CD4-positive, alpha-beta T cell treated with Interleukin-12 subunit alpha and Interleukin-12 subunit beta, for 1 hour (primary cell): ENCODE measurements at regions not wholly inside any gene's neighbourhood (a gene's known extent, or its start where the extent isn't known, plus 50 kb on each side); places are given as distances from the start of the nearest gene placed in this dataset.
A peak's percentile ranks its signal among the peaks of the same experiment; 100 is the strongest.
"Not testable (repeated sequence)": the region's sequence is repeated elsewhere in the genome, so short reads cannot be mapped to it uniquely, and the experiment has no call there.

Source experiments
- DNase-seq: peaks from one replicate; pipeline ENCODE4 v3.0.0-alpha.2; 2020

DNA sequence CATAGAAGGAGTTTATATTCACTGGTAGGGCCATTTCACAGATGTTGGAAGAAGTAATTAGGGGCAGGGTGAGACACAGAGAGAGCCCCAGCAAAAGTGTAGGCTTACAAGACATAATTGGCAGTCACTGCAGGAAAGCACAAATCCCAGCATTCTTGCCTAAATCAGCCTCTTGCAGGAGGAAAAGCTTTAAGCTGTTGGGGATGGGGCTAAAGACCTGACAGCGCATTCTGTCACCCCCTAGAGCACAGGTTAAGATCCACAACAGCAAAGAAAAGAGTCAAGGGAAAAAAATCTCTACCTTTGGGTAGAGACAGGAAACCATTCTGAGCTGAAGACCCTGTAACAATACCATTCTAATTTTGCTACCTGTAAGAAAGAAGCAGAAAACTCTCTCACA, 409.0 kb downstream of the DAD1 start:
- no peak for DNase-seq

DNA sequence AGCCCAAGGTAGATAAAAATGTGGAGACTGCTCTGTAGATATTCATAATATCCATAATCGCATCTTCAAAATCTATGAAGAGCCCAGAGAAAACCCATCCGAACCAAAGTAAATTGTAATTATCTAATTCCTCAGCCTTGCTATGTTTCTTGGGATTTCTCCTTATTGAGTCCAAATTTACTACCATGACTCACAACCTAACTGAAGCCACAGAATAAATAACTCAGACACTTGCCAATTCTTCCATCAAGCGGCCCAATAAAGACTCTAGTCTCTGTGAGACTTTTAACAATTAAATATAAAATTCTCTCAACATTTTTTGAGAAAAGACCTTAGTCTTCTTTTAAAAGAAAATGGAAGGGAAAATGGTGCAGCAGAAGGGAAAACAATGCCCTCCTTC, 409.8 kb downstream of the DAD1 start:
- DNase-seq: no peak

DNA sequence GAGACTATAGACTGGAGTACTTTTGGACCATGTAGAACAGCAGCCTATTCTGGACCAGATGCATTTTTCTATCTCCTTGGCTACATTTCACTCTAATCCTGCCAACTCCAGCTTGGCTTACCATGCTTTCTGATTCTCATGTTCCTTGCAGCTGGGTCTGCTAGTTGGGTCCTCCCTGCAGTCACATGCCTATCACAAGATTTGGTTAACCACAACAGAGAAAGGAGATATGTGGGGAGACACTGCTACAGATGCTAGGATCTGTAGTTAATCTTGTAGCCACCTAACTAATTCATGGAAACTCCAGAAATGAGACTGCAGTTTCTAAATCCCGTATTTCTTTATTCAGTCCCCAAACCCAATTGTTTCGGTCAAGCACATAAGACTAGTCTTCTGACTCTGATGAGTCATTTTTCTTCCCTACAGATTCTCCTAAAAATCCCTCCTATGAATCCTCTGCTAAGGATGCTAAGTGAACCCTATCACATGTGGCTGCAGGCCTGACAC, 410.6 kb downstream of the DAD1 start:
- peak; percentile 8 for DNase-seq

DNA sequence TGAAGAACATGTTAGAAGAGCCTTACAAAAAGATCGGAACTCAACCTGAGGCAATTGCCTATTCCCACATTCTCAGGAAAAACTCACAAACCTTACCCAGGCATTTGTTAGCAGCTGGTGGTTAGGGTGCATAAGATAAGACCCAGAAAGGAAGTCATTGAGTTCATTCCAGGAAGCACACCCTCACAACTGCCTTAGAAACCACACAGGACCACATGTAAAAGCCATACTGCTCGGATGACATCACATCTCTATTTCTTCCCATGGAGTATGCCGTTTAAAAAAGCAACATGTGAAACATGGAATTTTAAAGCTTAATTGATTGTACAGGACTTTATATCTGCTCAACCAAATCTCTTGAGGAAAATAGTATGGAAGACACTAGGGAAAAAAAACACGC, 411.2 kb downstream of the DAD1 start:
- DNase-seq: peak; percentile 15

GRCh38 chr14:22176957-22177356, 412.1 kb downstream of the DAD1 start:
- DNase-seq: no peak

DNA sequence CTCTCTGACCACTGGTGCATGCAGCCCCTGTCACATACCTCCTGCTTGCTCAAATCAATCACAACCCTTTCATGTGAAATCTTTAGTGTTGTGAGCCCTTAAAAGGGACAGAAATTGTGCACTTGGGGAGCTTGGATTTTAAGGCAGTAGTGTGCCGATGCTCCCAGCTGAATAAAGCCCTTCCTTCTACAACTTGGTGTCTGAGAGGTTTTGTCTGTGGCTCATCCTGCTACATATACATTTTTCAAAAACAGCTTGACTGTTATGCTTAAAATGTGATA, 413.8 kb downstream of the DAD1 start:
- not testable (repeated sequence) for DNase-seq

GRCh38 chr14:22174412-22175277, 414.4 kb downstream of the DAD1 start:
- no peak for DNase-seq

- peak; percentile 13 for DNase-seq
These were observed 420.7 kb downstream of the DAD1 start for GRCh38 chr14:22168092-22168955.

GRCh38 chr14:22164616-22165015, 424.4 kb downstream of the DAD1 start:
- DNase-seq: no peak

DNA sequence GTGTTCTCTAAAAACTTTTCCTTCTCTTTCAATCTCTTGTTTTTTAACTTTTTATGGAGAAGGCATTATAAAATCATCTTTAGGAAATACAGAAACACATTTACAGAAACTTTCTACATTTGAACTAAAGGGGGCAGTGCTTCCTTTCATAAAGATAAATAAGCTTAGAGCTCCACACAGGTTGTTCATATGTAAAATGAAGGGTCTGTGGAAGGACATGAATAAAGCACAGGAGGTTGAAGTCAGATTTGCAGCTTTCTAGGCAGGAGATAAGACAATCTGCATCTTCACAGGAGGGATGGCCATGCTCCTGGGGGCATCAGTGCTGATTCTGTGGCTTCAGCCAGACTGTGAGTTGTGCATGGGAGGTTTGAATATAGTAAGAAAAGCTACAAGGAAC, 426.0 kb downstream of the DAD1 start:
- DNase-seq: peak; percentile 28

DNA sequence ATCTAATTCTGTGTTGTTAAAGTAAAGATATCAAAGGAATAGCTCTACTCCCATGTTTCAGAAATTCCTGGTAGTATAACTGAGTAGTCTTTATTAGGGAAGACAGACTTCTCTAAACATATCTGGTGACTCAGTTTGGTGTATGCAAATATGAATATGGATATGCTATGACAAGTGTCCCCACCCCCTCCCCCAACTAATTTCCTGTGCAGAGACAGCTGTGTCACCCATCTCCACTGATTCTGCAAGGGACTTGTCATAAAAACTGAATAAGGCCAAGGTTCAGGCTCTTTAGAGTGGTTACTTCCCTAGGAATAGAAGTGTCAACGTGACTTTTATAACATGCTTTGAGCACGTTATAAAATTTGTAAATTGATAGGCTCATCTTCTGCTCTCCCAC, 429.1 kb downstream of the DAD1 start:
- DNase-seq: peak; percentile 5

DNA sequence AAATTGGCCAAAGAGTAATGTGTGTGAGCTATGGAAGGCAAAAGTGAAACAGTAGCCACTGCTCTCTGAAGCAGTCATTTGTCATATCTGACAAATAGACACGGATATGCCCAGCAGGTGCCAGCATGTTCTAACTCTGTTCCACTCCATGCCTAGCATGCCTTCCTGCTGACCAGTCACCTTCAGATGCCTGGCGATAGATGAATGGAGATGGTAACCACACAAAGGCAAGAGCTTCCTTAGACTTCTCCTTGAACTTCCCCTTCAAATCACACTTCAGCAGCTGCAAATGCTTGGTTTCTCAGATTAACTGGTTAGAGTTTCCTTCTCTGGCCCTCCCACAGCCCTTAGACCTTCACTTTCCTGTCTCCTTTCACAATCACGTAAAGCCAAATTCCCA, 429.9 kb downstream of the DAD1 start:
- DNase-seq: no peak

- no peak for DNase-seq
These were observed 430.5 kb downstream of the DAD1 start for GRCh38 chr14:22158560-22158959.

GRCh38 chr14:22155571-22155970, 433.5 kb downstream of the DAD1 start:
- no peak for DNase-seq

DNA sequence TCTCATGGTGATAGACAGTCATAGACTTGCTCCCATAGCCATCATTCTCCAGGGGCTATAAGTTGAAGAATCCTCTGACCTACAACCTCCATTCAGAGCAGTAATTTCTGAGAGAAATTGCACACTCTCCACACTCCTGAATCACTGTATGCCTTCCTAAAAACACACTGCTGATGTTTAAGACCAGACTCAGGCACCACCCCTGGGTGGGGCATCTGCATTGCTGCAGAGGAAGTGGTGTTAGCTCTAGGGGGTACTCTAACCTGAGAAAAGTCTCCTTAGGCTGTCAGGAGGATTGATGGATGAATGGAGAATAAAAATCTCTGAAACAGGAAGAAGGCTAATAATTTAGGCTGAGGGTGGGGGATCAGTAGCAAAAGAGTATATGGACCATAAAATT, 436.1 kb downstream of the DAD1 start:
- DNase-seq: no peak

DNA sequence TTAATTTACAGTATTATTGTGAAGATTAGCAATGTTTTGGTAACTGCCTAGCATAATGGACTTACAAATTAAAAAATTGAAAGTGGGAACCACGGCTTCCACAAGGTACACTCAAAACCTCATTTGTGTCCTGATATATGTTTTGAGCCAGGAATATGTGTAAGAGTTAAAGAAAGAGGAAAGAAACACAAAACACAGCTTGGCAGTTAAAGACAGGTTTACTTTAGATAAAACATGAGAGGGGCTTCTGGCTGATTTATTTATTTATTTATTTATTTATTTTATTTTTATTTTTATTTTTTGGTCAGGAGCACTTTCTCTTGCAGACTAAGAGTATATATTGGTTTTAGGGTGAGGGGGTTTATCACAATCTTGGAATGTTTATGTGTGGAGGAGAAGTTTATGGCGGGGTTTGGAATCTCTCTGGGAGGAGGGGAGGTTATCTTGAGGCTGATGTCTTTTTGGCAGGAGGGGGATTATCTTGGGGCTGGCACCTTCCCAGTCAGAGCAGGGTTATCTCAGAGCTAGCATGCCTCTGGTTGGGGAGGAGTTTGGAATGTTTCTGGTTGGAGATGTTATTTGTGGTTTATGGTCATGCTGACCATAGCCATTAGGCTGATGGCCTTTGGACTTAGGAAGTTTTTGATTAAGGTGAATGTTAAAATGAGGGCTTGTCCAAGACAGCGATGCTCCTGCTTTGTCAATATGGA, 436.7 kb downstream of the DAD1 start:
- DNase-seq: no peak

DNA sequence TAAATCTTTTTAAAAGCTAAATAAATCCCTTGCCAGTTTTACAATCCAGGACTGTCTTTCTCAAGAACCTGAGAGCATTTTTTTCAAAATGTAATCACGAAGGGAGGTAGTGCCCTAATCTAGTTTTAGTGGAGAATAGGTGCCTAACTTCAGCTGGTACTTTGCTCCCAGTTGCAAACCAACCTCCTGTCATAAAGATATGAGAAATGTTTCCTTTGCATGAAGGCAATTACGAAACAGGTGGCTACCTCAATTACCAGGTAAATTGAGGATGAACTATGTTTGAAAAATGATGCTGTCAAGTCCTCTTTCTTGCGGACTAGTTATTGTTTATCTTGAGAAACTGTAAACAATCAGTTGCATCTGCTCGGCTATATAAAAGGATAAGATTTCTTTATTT, 437.9 kb downstream of the DAD1 start:
- DNase-seq: no peak

DNA sequence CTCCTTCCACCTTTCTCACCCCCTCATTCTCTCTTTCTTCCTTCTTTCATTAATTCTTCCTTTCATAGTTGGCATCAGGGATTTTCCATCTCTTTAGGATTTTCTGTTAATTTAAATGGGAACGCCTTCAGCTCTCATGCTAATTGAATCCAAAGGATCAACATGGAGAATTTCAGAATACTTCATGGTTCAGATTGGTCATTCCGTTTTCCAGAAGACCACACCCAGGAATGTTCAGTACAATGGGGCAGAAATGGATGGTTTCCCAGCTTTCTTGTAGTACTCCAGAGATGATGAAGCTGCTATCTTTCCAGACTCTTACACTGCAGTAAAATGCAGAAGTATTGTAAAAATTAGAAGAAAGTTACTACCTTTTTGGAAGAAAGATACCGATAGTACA, 440.0 kb downstream of the DAD1 start:
- no peak for DNase-seq

- peak; percentile 20 for DNase-seq
These were observed 441.3 kb downstream of the DAD1 start for GRCh38 chr14:22147716-22148115.

- DNase-seq: no peak
These were observed 445.7 kb downstream of the DAD1 start for GRCh38 chr14:22143363-22143762.

- no peak for DNase-seq
These were observed 448.4 kb downstream of the DAD1 start for GRCh38 chr14:22140633-22141032.

DNA sequence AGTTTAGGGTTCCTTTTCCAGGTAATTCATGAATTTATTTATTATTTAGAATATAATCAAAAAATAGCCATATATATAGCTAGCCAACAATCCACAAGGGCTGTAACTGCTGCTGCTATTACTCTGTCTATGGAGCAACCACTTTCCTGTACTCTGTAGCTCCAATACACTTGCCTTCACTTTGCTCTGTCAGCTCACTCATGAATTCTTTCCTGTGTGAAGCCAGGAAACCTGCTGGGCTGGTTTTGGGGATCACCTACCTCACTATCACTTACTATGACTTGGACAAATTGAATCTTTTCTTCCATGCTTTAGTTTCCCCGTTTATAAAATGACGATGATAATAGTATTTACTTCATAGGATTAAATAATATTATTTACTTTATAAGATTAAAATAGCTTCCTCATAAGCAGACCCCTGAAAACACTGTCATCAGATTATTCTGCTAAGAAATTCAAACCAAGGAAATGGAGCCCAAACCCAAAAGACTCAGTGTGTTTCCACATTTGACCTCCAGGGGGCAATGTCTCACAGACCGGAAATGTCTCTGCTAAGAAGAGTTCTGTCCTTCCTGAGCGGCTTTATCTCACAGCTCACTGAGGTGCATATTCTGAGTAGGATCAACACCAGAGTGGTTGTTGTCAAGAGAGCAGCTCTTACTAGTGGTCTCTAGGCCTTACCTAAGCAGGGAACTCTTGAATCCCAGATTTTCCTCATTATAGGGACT, 457.1 kb downstream of the DAD1 start:
- DNase-seq: peak; percentile 39
